ENCODE measurements at regions not wholly inside any gene's neighbourhood (a gene's known extent, or its start where the extent isn't known, plus 50 kb on each side); places are given as distances from the start of the nearest gene placed in this dataset.

- Histone ChIP-seq H3K4me1 (ENCODE audit: control insufficient read depth in 2 of 3, insufficient read depth in 2 of 3, low read depth in 1 of 3, low read length in 3 of 3) (no peaks in the 10 kb centered on the region), H3K27ac (ENCODE audit: low read depth in 2 of 2, low read length in 2 of 2) (no peak overlapping the region), H3K36me3 (ENCODE audit: control insufficient read depth in 2 of 3, insufficient read depth in 3 of 3, low read length in 3 of 3) (no peaks in the 10 kb centered on the region), H3K9ac (ENCODE audit: low read length in 3 of 3) (no peak overlapping the region), H3K9me3 (ENCODE audit: control insufficient read depth in 2 of 3, insufficient read depth in 1 of 3, low read length in 3 of 3) (no peaks in the 10 kb centered on the region), H3K27me3 (ENCODE audit: control insufficient read depth, insufficient read depth, low read length) (no peaks in the 10 kb centered on the region), H3K4me3 (ENCODE audit: low read length in 3 of 3) (no peak overlapping the region)
- DNase-seq (no peak), FAIRE-seq (no peak)
- intact Hi-C loops (cut with DNase I), result no loop called here
- TF ChIP-seq CTCF (IDR thresholded peaks at IDR 0.05; ENCODE audit: borderline replicate concordance, extremely low read depth, insufficient read depth), result no peak
Measured at GRCh38 chr4:74635490-74636123, 158.7 kb downstream of the BTC start.

- intact Hi-C loops (cut with DNase I), result no loop called here
- no peaks in the 10 kb centered on the region for H3K4me1 ChIP-seq (ENCODE audit: control insufficient read depth in 2 of 3, insufficient read depth in 2 of 3, low read depth in 1 of 3, low read length in 3 of 3)
- DNase-seq (no peak), FAIRE-seq (no peak)
- no peak overlapping the region for H3K27ac ChIP-seq (ENCODE audit: low read depth in 2 of 2, low read length in 2 of 2)
- H3K9ac ChIP-seq (ENCODE audit: low read length in 3 of 3), result no peak overlapping the region
- no peaks in the 10 kb centered on the region for H3K9me3 ChIP-seq (ENCODE audit: control insufficient read depth in 2 of 3, insufficient read depth in 1 of 3, low read length in 3 of 3)
- TF ChIP-seq CTCF (IDR thresholded peaks at IDR 0.05; ENCODE audit: borderline replicate concordance, extremely low read depth, insufficient read depth), result no peak
- no peak overlapping the region for H3K4me3 ChIP-seq (ENCODE audit: low read length in 3 of 3)
- H3K27me3 ChIP-seq (ENCODE audit: control insufficient read depth, insufficient read depth, low read length), result no peaks in the 10 kb centered on the region
- H3K36me3 ChIP-seq (ENCODE audit: control insufficient read depth in 2 of 3, insufficient read depth in 3 of 3, low read length in 3 of 3), result no peaks in the 10 kb centered on the region
Measured at GRCh38 chr4:74638001-74638400, 156.3 kb downstream of the BTC start.

GRCh38 chr4:74638689-74639088 is 155.6 kb downstream of the BTC start:
- intact Hi-C loops (cut with DNase I), result no loop called here
- no peak overlapping the region for H3K4me3 ChIP-seq (ENCODE audit: low read length in 3 of 3)
- DNase-seq (no peak), FAIRE-seq (no peak)
- no peaks in the 10 kb centered on the region for H3K27me3 ChIP-seq (ENCODE audit: control insufficient read depth, insufficient read depth, low read length)
- no peaks in the 10 kb centered on the region for H3K36me3 ChIP-seq (ENCODE audit: control insufficient read depth in 2 of 3, insufficient read depth in 3 of 3, low read length in 3 of 3)
- no peak overlapping the region for H3K27ac ChIP-seq (ENCODE audit: low read depth in 2 of 2, low read length in 2 of 2)
- H3K9me3 ChIP-seq (ENCODE audit: control insufficient read depth in 2 of 3, insufficient read depth in 1 of 3, low read length in 3 of 3), result no peaks in the 10 kb centered on the region
- no peaks in the 10 kb centered on the region for H3K4me1 ChIP-seq (ENCODE audit: control insufficient read depth in 2 of 3, insufficient read depth in 2 of 3, low read depth in 1 of 3, low read length in 3 of 3)
- no peak for TF ChIP-seq CTCF (IDR thresholded peaks at IDR 0.05; ENCODE audit: borderline replicate concordance, extremely low read depth, insufficient read depth)
- H3K9ac ChIP-seq (ENCODE audit: low read length in 3 of 3), result no peak overlapping the region
